ENCODE measurements at regions not wholly inside any gene's neighbourhood (a gene's known extent, or its start where the extent isn't known, plus 50 kb on each side); places are given as distances from the start of the nearest gene placed in this dataset.
"Not testable (repeated sequence)": the region's sequence is repeated elsewhere in the genome, so short reads cannot be mapped to it uniquely, and the experiment has no call there.

DNA sequence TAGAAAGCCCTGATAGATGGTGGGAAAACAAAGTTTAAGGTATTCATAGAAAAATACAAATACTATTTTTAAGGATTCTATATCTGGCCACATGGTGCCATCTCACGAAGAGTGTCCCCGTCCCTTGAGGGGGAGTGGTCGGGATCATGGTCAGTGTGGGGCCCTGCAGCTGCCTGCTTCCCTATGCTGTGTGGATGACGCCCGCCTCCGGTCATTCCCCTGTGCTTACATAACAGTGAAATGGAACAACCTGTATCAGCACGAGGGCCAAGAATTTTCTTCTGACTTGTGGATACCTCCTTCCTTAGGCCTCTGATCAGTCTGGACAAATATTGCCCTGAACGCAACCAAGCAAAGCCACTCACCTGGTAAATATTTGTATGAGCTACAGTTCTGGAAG, 2724.1 kb upstream of the TPTE start:
- TF ChIP-seq, protein P1, sequence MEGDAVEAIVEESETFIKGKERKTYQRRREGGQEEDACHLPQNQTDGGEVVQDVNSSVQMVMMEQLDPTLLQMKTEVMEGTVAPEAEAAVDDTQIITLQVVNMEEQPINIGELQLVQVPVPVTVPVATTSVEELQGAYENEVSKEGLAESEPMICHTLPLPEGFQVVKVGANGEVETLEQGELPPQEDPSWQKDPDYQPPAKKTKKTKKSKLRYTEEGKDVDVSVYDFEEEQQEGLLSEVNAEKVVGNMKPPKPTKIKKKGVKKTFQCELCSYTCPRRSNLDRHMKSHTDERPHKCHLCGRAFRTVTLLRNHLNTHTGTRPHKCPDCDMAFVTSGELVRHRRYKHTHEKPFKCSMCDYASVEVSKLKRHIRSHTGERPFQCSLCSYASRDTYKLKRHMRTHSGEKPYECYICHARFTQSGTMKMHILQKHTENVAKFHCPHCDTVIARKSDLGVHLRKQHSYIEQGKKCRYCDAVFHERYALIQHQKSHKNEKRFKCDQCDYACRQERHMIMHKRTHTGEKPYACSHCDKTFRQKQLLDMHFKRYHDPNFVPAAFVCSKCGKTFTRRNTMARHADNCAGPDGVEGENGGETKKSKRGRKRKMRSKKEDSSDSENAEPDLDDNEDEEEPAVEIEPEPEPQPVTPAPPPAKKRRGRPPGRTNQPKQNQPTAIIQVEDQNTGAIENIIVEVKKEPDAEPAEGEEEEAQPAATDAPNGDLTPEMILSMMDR (IDR thresholded peaks at IDR 0.05), result not testable (repeated sequence)
- TF ChIP-seq POLR2A, POLR2AphosphoS5 (IDR thresholded peaks at IDR 0.05): not testable (repeated sequence)

Data from sigmoid colon (tissue), 4 donors.